Pancreas (tissue), 10 donors: ENCODE measurements at regions not wholly inside any gene's neighbourhood (a gene's known extent, or its start where the extent isn't known, plus 50 kb on each side); places are given as distances from the start of the nearest gene placed in this dataset.

ENCODE experiments used
- ATAC-seq, 4 donors: fragments of 200-7000 bp; cut with Tn5 transposase; one replicate each; pipeline versions ENCODE4 v1.8.0 to v1.9.1; 2020; ENCODE audit warnings: mild to moderate bottlenecking in 4 of 4, moderate library complexity in 4 of 4
- DNase-seq, 6 donors: peaks; one replicate each; pipeline ENCODE4 v3.0.0-alpha.2; 2020
- FAIRE-seq: peaks from 2 replicates; lab custom pipeline; 2012; peaks lifted over from hg19 to GRCh38; lab: Jason Lieb, UNC
- H3K27ac ChIP-seq, 4 donors: fragments of 200-600 bp; sonication (generic); 1 replicate in 3 of 4; 2 replicates in 1 of 4; pipeline versions ENCODE4 v1.5.0 to v1.8.0; 2020
- H3K27me3 ChIP-seq, 4 donors: fragments of 200-600 bp; one replicate each; pipeline ENCODE4 v1.8.0; 2021
- H3K36me3 ChIP-seq, 3 donors: fragments of 200-600 bp; sonication (generic) in 1 of 3; one replicate each; pipeline versions ENCODE4 v1.5.0 to v1.8.0; 2020 to 2021
- H3K4me1 ChIP-seq, 3 donors: fragments of 200-600 bp; one replicate each; pipeline ENCODE4 v1.8.0; 2021
- H3K4me3 ChIP-seq, 4 donors: fragments of 200-600 bp; sonication (generic) in 2 of 4; one replicate each; pipeline versions ENCODE4 v1.5.0 to v1.8.0; 2020 to 2021
- H3K9me3 ChIP-seq, 4 donors: fragments of 200-600 bp; one replicate each; pipeline ENCODE4 v1.8.0; 2021
- WGBS, 2 donors: extraction: QIAGEN DNeasy Blood & Tissue Kit; methylation state at CpG; one replicate each; pipeline ENCODE4 v1.1.7; 2013; 5-methylcytosine and 5-hydroxymethylcytosine counted together
- intact Hi-C, 3 donors: fragments of 100-400 bp; cut with DNase I; formaldehyde crosslinking; loops; one replicate each; pipeline versions ENCODE4 v1.11.1 to v1.14.2; 2022
- TF ChIP-seq, protein P1 (sequence below), 4 donors: fragments of 200-600 bp; sonication (generic) in 3 of 4; IDR thresholded peaks; one replicate each; pipeline versions ENCODE4 v1.5.0 to v1.8.0; 2021; ENCODE audit warnings: antibody characterized with exemption in 4 of 4
- donor health status: healthy with polysubstance abuse.
- donor health status: DM: no; HTN: no; CAD: no; lungs with moderate emphysema.
- donor health status: DM: no; HTN: no; CAD: no.
- donor health status: control.
- donor health status: control.
- donor health status: Bipolar disorder and iron deficiency.
- donor health status: DM: yes; HTN: yes; CAD: no.
- donor health status: DM: no; HTN: no; CAD: no.
- donor health status: DM: no; HTN: no; CAD: no.
- donor health status: DM: yes; HTN: yes; CAD: no.

DNA sequence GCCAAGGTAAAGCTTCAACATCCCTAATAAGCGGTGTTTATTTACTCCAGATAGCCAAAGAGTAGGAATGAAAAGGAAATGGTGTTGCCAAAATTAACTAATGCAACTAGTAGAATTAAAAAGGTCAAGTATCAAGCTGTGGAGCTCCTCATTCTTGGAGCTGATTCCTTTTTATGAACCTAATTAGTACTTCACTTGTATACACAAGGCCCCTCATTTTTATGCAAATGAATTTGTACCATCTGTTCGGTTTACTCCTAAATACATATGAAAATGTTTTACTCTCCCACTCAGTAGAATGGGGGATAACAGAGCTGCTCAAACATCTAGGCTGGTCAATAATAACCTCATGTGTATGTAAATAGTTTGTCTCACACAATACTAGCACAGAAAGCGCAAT, 426.4 kb upstream of the LUZP2 start:
- Histone ChIP-seq H3K27ac (no peak overlapping the region), H3K36me3 (no peaks in the 10 kb centered on the region), H3K4me3 (no peak overlapping the region), H3K4me1 (no peaks in the 10 kb centered on the region), H3K27me3 (no peaks in the 10 kb centered on the region), H3K9me3 (no peaks in the 10 kb centered on the region)
- no peak for ATAC-seq
- intact Hi-C loops = no loop called here
- TF ChIP-seq, protein P1, sequence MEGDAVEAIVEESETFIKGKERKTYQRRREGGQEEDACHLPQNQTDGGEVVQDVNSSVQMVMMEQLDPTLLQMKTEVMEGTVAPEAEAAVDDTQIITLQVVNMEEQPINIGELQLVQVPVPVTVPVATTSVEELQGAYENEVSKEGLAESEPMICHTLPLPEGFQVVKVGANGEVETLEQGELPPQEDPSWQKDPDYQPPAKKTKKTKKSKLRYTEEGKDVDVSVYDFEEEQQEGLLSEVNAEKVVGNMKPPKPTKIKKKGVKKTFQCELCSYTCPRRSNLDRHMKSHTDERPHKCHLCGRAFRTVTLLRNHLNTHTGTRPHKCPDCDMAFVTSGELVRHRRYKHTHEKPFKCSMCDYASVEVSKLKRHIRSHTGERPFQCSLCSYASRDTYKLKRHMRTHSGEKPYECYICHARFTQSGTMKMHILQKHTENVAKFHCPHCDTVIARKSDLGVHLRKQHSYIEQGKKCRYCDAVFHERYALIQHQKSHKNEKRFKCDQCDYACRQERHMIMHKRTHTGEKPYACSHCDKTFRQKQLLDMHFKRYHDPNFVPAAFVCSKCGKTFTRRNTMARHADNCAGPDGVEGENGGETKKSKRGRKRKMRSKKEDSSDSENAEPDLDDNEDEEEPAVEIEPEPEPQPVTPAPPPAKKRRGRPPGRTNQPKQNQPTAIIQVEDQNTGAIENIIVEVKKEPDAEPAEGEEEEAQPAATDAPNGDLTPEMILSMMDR (IDR thresholded peaks at IDR 0.05) = no peak
- no peak for DNase-seq
- no peak for FAIRE-seq
- 79 to 83% methylated on average over 3 of the region's 3 CpGs for WGBS, 2 donors

DNA sequence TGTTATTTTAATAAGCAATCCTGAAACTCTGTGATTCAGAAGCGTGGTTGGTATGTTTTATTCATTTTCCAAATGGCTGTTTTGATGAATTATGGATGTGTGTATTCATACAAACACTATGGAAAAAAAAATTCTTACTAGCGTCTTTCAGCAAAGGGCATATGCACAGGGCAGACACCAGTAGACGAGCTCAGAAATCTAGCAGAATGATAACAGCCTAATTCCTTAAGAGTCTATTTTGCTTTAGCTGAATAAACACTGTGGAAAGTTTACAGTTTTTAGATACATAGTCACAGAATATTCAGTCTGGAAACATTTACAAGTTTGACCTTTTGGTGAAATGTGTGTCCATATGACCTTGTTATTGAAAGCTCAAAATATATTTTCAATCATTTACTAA, 418.8 kb upstream of the LUZP2 start:
- ATAC-seq = no peak
- intact Hi-C loops = no loop called here
- FAIRE-seq = no peak
- WGBS, 2 donors = 44 to 67% methylated on average over 3 of the region's 3 CpGs
- no peak for DNase-seq
- Histone ChIP-seq H3K4me1 (no peaks in the 10 kb centered on the region), H3K27me3 (no peaks in the 10 kb centered on the region), H3K9me3 (no peaks in the 10 kb centered on the region), H3K4me3 (no peak overlapping the region), H3K36me3 (no peaks in the 10 kb centered on the region), H3K27ac (no peak overlapping the region)
- TF ChIP-seq, protein P1 (IDR thresholded peaks at IDR 0.05) = no peak

DNA sequence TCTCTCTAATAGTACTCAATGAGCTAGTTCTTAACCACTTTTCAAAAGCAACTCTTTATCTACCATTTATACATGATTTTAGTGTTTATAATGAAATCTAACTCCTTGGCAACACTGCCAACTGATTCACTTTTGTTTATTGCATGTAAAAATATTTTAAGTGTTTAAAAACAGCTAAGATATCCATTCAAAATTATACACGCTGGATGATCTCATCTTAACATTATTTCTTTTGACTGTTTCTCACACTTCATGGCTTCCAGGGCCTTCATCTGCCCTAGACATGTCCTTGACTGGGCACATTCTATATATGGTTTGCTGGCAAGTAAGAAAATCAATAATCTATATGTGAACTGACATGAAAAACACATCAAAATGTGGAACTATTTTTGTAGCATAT, 414.6 kb upstream of the LUZP2 start:
- Histone ChIP-seq H3K27me3 (no peaks in the 10 kb centered on the region), H3K4me3 (no peak overlapping the region), H3K36me3 (no peaks in the 10 kb centered on the region), H3K4me1 (no peaks in the 10 kb centered on the region), H3K9me3 (no peaks in the 10 kb centered on the region), H3K27ac (no peak overlapping the region)
- 69 to 71% methylated on average over 1 of the region's 1 CpG for WGBS, 2 donors
- intact Hi-C loops = no loop called here
- TF ChIP-seq, protein P1 (IDR thresholded peaks at IDR 0.05) = no peak
- ATAC-seq (no peak), DNase-seq (no peak), FAIRE-seq (no peak)

DNA sequence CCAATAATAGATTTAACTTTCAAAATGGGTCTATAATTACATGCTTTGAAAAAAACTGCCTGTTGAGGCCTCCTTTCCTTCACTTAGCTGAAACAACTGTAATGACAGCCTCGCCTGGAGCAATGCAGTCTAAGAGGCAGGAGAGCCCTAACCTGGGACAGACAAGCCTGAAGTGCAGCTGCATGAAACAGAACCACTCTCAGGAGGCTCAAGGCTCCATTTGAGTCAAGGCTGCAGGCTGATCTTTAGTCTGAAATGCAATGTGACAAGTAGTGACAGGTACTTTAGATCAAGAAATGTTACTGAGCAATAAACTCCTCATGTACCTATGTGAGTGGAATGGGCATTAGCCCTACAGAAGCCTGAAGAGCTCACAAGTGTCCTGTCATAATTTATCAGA, 414.0 kb upstream of the LUZP2 start:
- intact Hi-C loops = no loop called here
- TF ChIP-seq, protein P1 (IDR thresholded peaks at IDR 0.05) = no peak
- H3K4me1 ChIP-seq = no peaks in the 10 kb centered on the region
- ATAC-seq (no peak), DNase-seq (no peak), FAIRE-seq (no peak)
- no peaks in the 10 kb centered on the region for H3K36me3 ChIP-seq
- 55 to 58% methylated on average over 1 of the region's 1 CpG for WGBS, 2 donors
- H3K27me3 ChIP-seq = no peaks in the 10 kb centered on the region
- H3K4me3 ChIP-seq = no peak overlapping the region
- no peaks in the 10 kb centered on the region for H3K9me3 ChIP-seq
- H3K27ac ChIP-seq = no peak overlapping the region

DNA sequence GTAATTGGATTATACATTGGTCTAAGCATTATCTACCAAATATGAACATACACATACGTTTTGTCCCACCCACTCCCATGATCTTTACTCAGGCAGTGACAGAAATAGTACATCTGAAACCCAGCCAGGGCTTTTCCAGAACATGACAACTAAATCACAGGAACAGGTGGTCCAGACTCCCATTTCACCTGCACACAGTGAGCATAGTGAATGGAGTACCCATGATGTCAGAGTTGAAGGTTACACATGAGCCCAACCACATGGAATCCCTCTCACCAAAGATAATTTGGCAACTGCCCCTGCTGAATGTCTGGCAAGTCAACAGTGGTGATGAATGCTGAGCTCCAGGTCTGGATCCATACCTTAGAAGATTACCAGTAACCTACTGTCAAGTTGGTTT, 411.9 kb upstream of the LUZP2 start:
- no peaks in the 10 kb centered on the region for H3K9me3 ChIP-seq

More for the DNA sequence above, 411.9 kb upstream of the LUZP2 start:
- ATAC-seq (no peak), DNase-seq (no peak), FAIRE-seq (no peak)
- H3K4me1 ChIP-seq = no peaks in the 10 kb centered on the region
- H3K36me3 ChIP-seq = no peaks in the 10 kb centered on the region
- no peaks in the 10 kb centered on the region for H3K27me3 ChIP-seq
- TF ChIP-seq, protein P1 (IDR thresholded peaks at IDR 0.05) = no peak
- H3K4me3 ChIP-seq = no peak overlapping the region
- H3K27ac ChIP-seq = no peak overlapping the region
- intact Hi-C loops = no loop called here
- 33 to 43% methylated on average over 1 of the region's 1 CpG for WGBS, 2 donors
